ENCODE measurements at regions not wholly inside any gene's neighbourhood (a gene's known extent, or its start where the extent isn't known, plus 50 kb on each side); places are given as distances from the start of the nearest gene placed in this dataset.
"Not testable (repeated sequence)": the region's sequence is repeated elsewhere in the genome, so short reads cannot be mapped to it uniquely, and the experiment has no call there.

- H3K27me3 ChIP-seq (ENCODE audit: control insufficient read depth, insufficient read depth, low read length) = no peaks in the 10 kb centered on the region
- H3K4me3 ChIP-seq (ENCODE audit: low read depth, low read length) = no peak overlapping the region
- no peaks in the 10 kb centered on the region for H3K9me3 ChIP-seq (ENCODE audit: control insufficient read depth, insufficient read depth, low read depth, low read length)
- no peak overlapping the region for H3K9ac ChIP-seq (ENCODE audit: low read length)
- H3K36me3 ChIP-seq (ENCODE audit: control insufficient read depth, insufficient read depth, low read length) = no peaks in the 10 kb centered on the region
- no peak overlapping the region for H3K27ac ChIP-seq (ENCODE audit: low read depth, low read length)
- peaks cover 9% of the 10 kb centered on the region for H3K4me1 ChIP-seq (ENCODE audit: control insufficient read depth, insufficient read depth, low read length)
Measured at GRCh38 chr5:101012880-101013279, 109.8 kb upstream of the ST8SIA4 start.

DNA sequence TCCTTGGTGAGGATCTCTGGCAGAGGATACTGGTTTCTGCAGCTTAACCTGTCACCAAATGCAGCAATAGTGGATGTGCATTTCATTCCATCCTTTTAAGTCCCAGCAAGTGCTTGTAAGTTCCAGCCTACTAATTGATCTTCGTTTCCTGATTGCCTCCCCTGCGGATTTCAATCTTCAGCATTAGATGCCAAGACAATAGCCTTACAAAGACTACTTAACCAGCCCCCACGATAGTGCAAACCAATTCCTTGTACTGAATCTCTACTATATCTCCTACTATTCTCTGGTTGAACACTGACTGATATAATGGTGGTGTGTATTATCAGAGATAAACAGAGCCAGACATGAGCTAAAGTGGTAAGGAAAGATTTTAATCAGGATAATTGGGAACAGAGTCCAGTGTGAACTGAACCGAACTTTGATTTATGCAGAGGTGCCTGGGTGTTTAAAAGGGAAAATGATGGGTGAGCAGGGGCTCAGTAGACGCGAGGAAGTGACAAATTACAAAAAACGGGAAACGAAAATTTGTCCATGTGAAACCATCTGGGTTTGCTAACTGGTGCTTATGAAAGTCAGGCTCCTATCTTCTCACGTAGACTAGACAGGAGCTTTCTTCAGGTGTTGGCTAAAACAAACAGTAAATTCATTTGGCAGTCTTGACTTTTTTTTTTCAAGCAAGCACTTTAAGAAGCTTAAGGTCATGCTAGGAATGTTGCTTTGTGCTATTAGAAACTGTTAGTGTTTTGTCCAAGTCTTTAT lies 106.9 kb upstream of the ST8SIA4 start:
- Histone ChIP-seq H3K36me3 (ENCODE audit: control insufficient read depth, insufficient read depth, low read length) (no peaks in the 10 kb centered on the region), H3K4me3 (ENCODE audit: low read depth, low read length) (no peak overlapping the region)

GRCh38 chr5:100992354-100992753 lies 89.3 kb upstream of the ST8SIA4 start:
- Histone ChIP-seq H3K9me3 (ENCODE audit: control insufficient read depth, insufficient read depth, low read depth, low read length) (peaks cover 5% of the 10 kb centered on the region; the same call in 1 of the 2 replicates), H3K36me3 (ENCODE audit: control insufficient read depth, insufficient read depth, low read length) (no peaks in the 10 kb centered on the region), H3K27me3 (ENCODE audit: control insufficient read depth, insufficient read depth, low read length) (no peaks in the 10 kb centered on the region), H3K9ac (ENCODE audit: low read length) (no peak overlapping the region), H3K27ac (ENCODE audit: low read depth, low read length) (no peak overlapping the region), H3K4me3 (ENCODE audit: low read depth, low read length) (no peak overlapping the region), H3K4me1 (ENCODE audit: control insufficient read depth, insufficient read depth, low read length) (no peaks in the 10 kb centered on the region)

More for the DNA sequence above, 106.9 kb upstream of the ST8SIA4 start:
- no peak overlapping the region for H3K9ac ChIP-seq (ENCODE audit: low read length)
- H3K9me3 ChIP-seq (ENCODE audit: control insufficient read depth, insufficient read depth, low read depth, low read length) = no peaks in the 10 kb centered on the region
- no peak overlapping the region for H3K27ac ChIP-seq (ENCODE audit: low read depth, low read length)
- no peaks in the 10 kb centered on the region for H3K27me3 ChIP-seq (ENCODE audit: control insufficient read depth, insufficient read depth, low read length)
- H3K4me1 ChIP-seq (ENCODE audit: control insufficient read depth, insufficient read depth, low read length) = peaks cover 9% of the 10 kb centered on the region

GRCh38 chr5:100983601-100984000 lies 80.5 kb upstream of the ST8SIA4 start:
- H3K9ac ChIP-seq (ENCODE audit: low read length) = peak overlapping the region; percentile 22
- not testable (repeated sequence) for H3K36me3 ChIP-seq (ENCODE audit: control insufficient read depth, insufficient read depth, low read length); H3K9me3 ChIP-seq (ENCODE audit: control insufficient read depth, insufficient read depth, low read depth, low read length); H3K27me3 ChIP-seq (ENCODE audit: control insufficient read depth, insufficient read depth, low read length); H3K4me3 ChIP-seq (ENCODE audit: low read depth, low read length); H3K4me1 ChIP-seq (ENCODE audit: control insufficient read depth, insufficient read depth, low read length); H3K27ac ChIP-seq (ENCODE audit: low read depth, low read length)

GRCh38 chr5:100974082-100974481 lies 71.0 kb upstream of the ST8SIA4 start:
- H3K27me3 ChIP-seq (ENCODE audit: control insufficient read depth, insufficient read depth, low read length) = no peaks in the 10 kb centered on the region
- no peaks in the 10 kb centered on the region for H3K36me3 ChIP-seq (ENCODE audit: control insufficient read depth, insufficient read depth, low read length)
- H3K4me3 ChIP-seq (ENCODE audit: low read depth, low read length) = no peak overlapping the region
- no peak overlapping the region for H3K27ac ChIP-seq (ENCODE audit: low read depth, low read length)
- no peaks in the 10 kb centered on the region for H3K4me1 ChIP-seq (ENCODE audit: control insufficient read depth, insufficient read depth, low read length)
- H3K9me3 ChIP-seq (ENCODE audit: control insufficient read depth, insufficient read depth, low read depth, low read length) = no peaks in the 10 kb centered on the region
- H3K9ac ChIP-seq (ENCODE audit: low read length) = no peak overlapping the region

- H3K9me3 ChIP-seq (ENCODE audit: control insufficient read depth, insufficient read depth, low read depth, low read length) = no peaks in the 10 kb centered on the region
- H3K9ac ChIP-seq (ENCODE audit: low read length) = no peak overlapping the region
- no peak overlapping the region for H3K27ac ChIP-seq (ENCODE audit: low read depth, low read length)
- no peak overlapping the region for H3K4me3 ChIP-seq (ENCODE audit: low read depth, low read length)
- H3K4me1 ChIP-seq (ENCODE audit: control insufficient read depth, insufficient read depth, low read length) = no peaks in the 10 kb centered on the region
- H3K36me3 ChIP-seq (ENCODE audit: control insufficient read depth, insufficient read depth, low read length) = no peaks in the 10 kb centered on the region
- no peaks in the 10 kb centered on the region for H3K27me3 ChIP-seq (ENCODE audit: control insufficient read depth, insufficient read depth, low read length)
Measured at GRCh38 chr5:100970646-100971255, 67.7 kb upstream of the ST8SIA4 start.

DNA sequence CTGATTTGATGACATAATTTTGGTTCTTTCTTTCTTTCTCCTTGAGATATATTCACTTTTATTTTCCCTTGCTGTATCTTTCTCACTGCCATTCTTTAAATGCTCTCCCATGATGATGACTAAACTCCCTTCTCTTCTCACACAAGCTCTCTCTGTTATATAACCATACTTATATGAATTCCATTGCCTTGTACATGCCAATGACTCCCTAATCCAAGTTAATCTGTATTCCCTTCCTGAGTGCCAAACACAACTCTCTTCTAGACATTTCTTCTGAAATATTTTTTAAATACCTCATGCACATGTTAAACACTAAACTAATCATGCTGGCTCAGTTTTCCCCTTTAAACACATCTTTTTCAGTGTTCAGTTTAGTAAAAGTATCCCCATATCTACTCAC lies 62.2 kb upstream of the ST8SIA4 start:
- Histone ChIP-seq H3K4me1 (ENCODE audit: control insufficient read depth, insufficient read depth, low read length) (no peaks in the 10 kb centered on the region), H3K9me3 (ENCODE audit: control insufficient read depth, insufficient read depth, low read depth, low read length) (no peaks in the 10 kb centered on the region), H3K27me3 (ENCODE audit: control insufficient read depth, insufficient read depth, low read length) (no peaks in the 10 kb centered on the region), H3K4me3 (ENCODE audit: low read depth, low read length) (no peak overlapping the region), H3K9ac (ENCODE audit: low read length) (no peak overlapping the region), H3K27ac (ENCODE audit: low read depth, low read length) (no peak overlapping the region), H3K36me3 (ENCODE audit: control insufficient read depth, insufficient read depth, low read length) (no peaks in the 10 kb centered on the region)

Data from HUES6 (cell line).